ENCODE measurements at regions not wholly inside any gene's neighbourhood (a gene's known extent, or its start where the extent isn't known, plus 50 kb on each side); places are given as distances from the start of the nearest gene placed in this dataset.

GRCh38 chr16:6192532-6192931 is 1094.9 kb upstream of the EEF2KMT start:
- TF ChIP-seq CTCF (IDR thresholded peaks at IDR 0.05) (no peak), POLR2A (IDR thresholded peaks at IDR 0.05) (no peak)

Data from heart left ventricle (tissue), 13 donors.